Epithelial cell of esophagus (primary cell): ENCODE measurements at regions not wholly inside any gene's neighbourhood (a gene's known extent, or its start where the extent isn't known, plus 50 kb on each side); places are given as distances from the start of the nearest gene placed in this dataset.

Experiments used
- DNase-seq: peaks from one replicate; pipeline ENCODE4 v3.0.0; 2010; ENCODE audit warnings: low read depth
- H3K4me3 ChIP-seq: 2 replicates; pipeline ENCODE4 v1.5.1; 2011; ENCODE audit warnings: mild to moderate bottlenecking, low read length, control low read depth
- TF ChIP-seq, protein P1 (sequence below): IDR thresholded peaks from 2 replicates; pipeline ENCODE4 v1.5.1; 2011; ENCODE audit warnings: low read depth, mild to moderate bottlenecking, low read length, control low read depth, inconsistent platforms; ENCODE audit not compliant: insufficient read depth; ENCODE audit errors: missing control alignments

DNA sequence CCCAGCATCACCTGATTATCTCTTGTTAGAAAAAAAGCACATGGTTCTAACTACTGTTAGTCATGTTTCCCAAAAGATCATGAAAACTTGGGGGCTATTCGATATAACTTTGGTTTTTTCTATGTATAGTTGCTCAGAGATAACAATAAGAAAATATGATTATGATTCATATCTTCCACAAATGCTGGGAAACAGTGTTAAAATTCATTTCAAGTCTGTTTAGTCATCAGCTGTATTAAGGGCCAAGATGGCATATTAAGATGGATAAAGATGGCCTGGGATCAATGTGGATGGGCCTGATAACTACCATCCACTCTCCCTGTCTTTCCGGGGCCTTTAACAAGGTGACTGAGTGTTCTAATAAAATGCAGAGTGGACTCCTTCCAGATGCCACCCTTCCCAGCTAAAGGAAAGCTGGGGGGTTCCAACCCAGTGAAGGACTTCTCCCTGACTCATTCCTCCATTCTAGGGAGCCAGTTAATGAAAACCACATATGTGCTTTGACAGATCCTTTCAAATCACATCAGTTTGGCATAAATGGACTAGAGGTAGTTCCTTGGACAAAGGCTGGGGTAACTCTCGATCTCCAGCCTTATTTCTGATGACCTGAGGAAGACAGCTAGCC lies 221.6 kb downstream of the VAPA start:
- DNase-seq = no peak
- TF ChIP-seq, protein P1, sequence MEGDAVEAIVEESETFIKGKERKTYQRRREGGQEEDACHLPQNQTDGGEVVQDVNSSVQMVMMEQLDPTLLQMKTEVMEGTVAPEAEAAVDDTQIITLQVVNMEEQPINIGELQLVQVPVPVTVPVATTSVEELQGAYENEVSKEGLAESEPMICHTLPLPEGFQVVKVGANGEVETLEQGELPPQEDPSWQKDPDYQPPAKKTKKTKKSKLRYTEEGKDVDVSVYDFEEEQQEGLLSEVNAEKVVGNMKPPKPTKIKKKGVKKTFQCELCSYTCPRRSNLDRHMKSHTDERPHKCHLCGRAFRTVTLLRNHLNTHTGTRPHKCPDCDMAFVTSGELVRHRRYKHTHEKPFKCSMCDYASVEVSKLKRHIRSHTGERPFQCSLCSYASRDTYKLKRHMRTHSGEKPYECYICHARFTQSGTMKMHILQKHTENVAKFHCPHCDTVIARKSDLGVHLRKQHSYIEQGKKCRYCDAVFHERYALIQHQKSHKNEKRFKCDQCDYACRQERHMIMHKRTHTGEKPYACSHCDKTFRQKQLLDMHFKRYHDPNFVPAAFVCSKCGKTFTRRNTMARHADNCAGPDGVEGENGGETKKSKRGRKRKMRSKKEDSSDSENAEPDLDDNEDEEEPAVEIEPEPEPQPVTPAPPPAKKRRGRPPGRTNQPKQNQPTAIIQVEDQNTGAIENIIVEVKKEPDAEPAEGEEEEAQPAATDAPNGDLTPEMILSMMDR = no peak

DNA sequence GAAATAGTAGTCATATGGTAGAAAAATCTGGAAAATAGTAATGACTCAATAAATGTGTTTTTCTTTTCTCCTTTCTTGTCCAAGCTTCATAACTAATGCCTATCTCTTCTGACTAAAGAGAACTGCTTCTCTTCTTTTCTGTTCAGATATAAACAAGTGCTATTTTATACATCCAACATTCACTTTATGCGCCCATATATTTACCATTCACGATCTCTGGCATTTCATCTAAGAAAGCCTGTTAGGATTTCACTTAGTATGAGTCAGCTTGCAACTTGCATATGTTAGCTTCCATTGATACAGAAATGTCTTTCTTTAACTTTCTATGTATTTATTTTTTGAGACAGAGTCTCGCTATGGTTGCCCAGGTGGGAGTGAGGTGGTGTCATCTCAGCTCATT lies 224.9 kb downstream of the VAPA start:
- TF ChIP-seq, protein P1 = no peak
- DNase-seq = no peak
- no peak overlapping the region for H3K4me3 ChIP-seq

More for the DNA sequence above, 221.6 kb downstream of the VAPA start:
- no peak overlapping the region for H3K4me3 ChIP-seq

DNA sequence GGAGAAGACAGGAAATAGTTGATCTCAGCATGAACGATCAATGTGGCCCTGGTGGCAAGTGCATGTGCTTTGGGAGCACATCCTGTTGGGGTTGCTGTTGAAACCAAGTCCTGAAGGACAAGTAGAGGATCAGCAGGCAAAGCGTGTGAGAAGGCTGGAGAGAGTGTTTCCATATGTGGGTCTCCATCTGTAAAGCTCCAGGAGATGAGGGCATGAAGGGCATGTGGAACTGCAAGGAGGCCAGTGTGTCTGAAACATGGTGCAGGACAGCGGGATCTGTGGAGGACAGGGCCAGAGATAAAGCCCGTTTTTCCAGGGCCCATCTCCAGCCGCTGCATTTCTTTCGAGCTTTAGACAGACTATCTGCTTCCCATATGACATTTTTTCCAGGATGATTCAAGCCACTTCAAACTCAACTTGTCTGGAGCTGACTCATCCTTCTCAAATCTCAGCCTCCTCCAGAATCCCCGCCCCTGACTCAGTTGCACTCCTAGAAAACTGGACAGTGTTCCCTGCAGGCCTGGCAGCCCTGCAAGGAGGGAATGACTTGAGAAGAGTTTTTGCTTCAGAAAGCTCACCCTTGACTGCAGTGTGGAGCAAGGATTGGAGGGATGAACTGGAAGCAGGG lies 226.1 kb downstream of the VAPA start:
- peak; percentile 68 for DNase-seq

DNA sequence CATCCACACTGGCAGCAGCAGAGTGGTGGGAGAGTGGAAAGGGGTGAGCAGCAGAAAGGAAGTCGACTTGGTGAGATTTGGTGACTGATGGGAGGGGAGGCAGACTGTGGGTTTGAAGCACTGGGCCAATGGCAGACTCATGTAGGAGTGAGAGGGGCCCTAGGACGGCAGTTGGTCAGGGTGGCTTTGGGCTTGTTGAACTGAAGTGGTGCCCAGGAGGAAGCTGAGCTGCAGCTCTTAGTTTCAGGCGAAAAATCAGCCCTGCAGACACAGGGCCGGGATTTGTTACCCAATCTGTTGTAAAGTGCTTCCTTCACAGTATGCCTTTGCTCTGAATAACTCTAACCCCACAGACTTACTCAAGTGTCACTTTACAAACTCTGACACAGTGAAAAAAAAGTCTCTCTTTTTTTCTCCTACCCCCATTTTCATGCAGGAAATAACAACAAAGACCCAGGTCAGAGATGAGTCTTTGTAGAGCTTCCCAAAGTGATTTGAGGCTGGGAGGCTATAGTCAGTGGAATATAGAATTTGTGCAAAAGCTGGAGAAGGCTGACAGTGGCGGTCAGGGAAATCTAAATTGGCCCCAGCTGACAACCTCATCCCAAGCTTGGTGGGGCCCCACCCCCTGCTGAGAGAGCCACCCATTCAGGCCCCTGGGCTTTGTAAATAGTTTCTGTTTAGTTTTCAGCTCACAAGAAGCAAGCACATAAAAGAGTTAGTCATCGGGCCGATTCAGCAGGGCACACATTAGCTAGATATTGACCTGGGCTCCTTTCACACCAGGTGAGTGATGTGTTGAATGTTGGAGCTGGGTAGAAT lies 226.9 kb downstream of the VAPA start:
- peak; percentile 69 for DNase-seq
- H3K4me3 ChIP-seq = no peak overlapping the region
- TF ChIP-seq, protein P1 = no peak

More for the DNA sequence above, 226.1 kb downstream of the VAPA start:
- no peak overlapping the region for H3K4me3 ChIP-seq
- TF ChIP-seq, protein P1 = no peak

DNA sequence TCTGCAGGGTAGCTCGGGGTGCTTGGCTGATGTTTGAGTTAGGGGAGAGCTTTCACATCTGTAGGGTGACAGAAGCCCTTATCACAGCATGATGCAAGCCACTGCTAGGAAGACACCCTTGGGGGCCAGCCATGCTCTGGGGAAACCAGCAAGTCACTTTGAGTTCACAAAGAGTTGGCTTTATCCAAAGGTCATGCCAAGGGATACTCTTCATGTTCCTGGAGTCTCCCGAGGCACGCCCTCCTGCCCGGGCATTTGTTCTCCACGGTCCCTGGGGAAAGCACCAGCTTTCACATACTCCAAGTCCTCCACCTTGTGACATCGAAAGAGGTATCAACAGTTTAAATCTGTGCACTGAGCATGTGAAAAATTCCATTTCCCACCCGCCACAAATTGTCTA lies 227.7 kb downstream of the VAPA start:
- no peak overlapping the region for H3K4me3 ChIP-seq
- TF ChIP-seq, protein P1 = no peak

DNA sequence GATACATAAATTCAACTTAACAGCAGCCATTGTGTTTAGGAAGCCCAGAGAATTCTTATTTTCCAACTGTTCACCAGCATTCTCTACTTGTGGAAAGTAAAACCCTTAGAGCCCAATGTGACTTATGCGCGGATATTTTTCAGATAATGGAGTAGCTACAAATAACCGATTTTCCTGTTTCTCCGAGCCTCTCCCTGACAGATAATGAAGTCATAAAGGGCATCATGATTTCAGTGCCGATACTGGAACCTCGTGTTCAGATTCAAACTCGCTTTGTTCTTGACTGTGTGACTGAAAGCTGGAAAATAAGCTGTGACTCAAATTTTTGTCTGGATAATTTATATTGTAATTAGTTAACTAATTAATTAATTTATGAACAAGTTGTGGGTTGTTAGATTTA lies 228.2 kb downstream of the VAPA start:
- TF ChIP-seq, protein P1 = no peak
- no peak for DNase-seq

More for the DNA sequence above, 227.7 kb downstream of the VAPA start:
- no peak for DNase-seq

More for the DNA sequence above, 228.2 kb downstream of the VAPA start:
- no peak overlapping the region for H3K4me3 ChIP-seq
